HG03575 (cell line): ENCODE measurements at regions not wholly inside any gene's neighbourhood (a gene's known extent, or its start where the extent isn't known, plus 50 kb on each side); places are given as distances from the start of the nearest gene placed in this dataset.

Source experiments
- ATAC-seq: cut with Tn5 transposase; IDR thresholded peaks from one replicate; pipeline ENCODE4 v1.9.1; 2021; ENCODE audit not compliant: unreplicated experiment, insufficient number of reproducible peaks, low FRiP score; ENCODE audit errors: extremely low read depth

- no peak for ATAC-seq
These were observed 655.9 kb downstream of the GALR1 start for GRCh38 chr18:77905449-77906055.

GRCh38 chr18:77906103-77906892 is 656.6 kb downstream of the GALR1 start:
- no peak for ATAC-seq

GRCh38 chr18:77910347-77910746 is 660.7 kb downstream of the GALR1 start:
- ATAC-seq, result no peak

GRCh38 chr18:77911971-77912605 is 662.4 kb downstream of the GALR1 start:
- ATAC-seq, result no peak

GRCh38 chr18:77918730-77919129 is 669.1 kb downstream of the GALR1 start:
- ATAC-seq, result no peak

- ATAC-seq, result no peak
These were observed 670.3 kb downstream of the GALR1 start for GRCh38 chr18:77919923-77920322.

- ATAC-seq, result no peak
These were observed 685.7 kb downstream of the GALR1 start for GRCh38 chr18:77935342-77935741.

- ATAC-seq, result no peak
These were observed 690.9 kb downstream of the GALR1 start for GRCh38 chr18:77940566-77940965.

GRCh38 chr18:77944533-77944932 is 694.9 kb downstream of the GALR1 start:
- no peak for ATAC-seq

- ATAC-seq, result no peak
These were observed 698.9 kb downstream of the GALR1 start for GRCh38 chr18:77948567-77948966.

GRCh38 chr18:77949355-77949973 is 699.8 kb downstream of the GALR1 start:
- ATAC-seq, result no peak

- ATAC-seq, result no peak
These were observed 709.6 kb downstream of the GALR1 start for GRCh38 chr18:77959248-77959647.

GRCh38 chr18:77960791-77961410 is 711.3 kb downstream of the GALR1 start:
- ATAC-seq, result no peak

GRCh38 chr18:77967071-77967470 is 717.4 kb downstream of the GALR1 start:
- ATAC-seq, result no peak

- ATAC-seq, result no peak
These were observed 718.1 kb downstream of the GALR1 start for GRCh38 chr18:77967791-77968190.

GRCh38 chr18:77969972-77970371 is 720.3 kb downstream of the GALR1 start:
- no peak for ATAC-seq

- ATAC-seq, result no peak
These were observed 721.2 kb downstream of the GALR1 start for GRCh38 chr18:77970814-77971213.

- no peak for ATAC-seq
These were observed 724.1 kb downstream of the GALR1 start for GRCh38 chr18:77973745-77974144.

GRCh38 chr18:77974329-77974728 is 724.7 kb downstream of the GALR1 start:
- ATAC-seq, result no peak
